ENCODE measurements at regions not wholly inside any gene's neighbourhood (a gene's known extent, or its start where the extent isn't known, plus 50 kb on each side); places are given as distances from the start of the nearest gene placed in this dataset.

DNA sequence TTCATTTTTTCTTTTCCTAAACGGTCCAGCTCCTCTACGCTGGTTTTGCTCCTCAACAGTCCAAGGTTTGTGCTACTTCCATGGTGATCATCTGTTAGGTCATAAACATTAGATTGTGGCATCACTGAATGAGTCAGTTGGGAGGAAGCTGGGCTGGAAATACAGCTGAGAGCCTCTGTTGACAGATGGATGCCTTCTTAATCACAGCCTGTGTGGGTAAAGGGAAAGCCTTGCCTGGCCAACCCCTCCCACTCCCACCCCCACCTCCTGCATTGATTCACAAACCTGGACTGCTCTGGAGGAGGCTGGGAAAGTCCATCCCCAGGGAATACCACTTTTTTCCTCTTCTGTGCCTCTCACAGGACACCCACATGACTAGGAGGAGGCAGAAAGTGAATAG lies 180.6 kb upstream of the CCN2 start:
- H3K4me3 ChIP-seq (ENCODE audit: low read depth, low read length) = no peak overlapping the region
- TF ChIP-seq, protein P1, sequence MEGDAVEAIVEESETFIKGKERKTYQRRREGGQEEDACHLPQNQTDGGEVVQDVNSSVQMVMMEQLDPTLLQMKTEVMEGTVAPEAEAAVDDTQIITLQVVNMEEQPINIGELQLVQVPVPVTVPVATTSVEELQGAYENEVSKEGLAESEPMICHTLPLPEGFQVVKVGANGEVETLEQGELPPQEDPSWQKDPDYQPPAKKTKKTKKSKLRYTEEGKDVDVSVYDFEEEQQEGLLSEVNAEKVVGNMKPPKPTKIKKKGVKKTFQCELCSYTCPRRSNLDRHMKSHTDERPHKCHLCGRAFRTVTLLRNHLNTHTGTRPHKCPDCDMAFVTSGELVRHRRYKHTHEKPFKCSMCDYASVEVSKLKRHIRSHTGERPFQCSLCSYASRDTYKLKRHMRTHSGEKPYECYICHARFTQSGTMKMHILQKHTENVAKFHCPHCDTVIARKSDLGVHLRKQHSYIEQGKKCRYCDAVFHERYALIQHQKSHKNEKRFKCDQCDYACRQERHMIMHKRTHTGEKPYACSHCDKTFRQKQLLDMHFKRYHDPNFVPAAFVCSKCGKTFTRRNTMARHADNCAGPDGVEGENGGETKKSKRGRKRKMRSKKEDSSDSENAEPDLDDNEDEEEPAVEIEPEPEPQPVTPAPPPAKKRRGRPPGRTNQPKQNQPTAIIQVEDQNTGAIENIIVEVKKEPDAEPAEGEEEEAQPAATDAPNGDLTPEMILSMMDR (IDR thresholded peaks at IDR 0.05; ENCODE audit: insufficient read depth, low read length, missing control alignments) = no peak
- POLR2A ChIA-PET = interaction anchor here (1.1 to 2.4 kb wide), 5 partner anchors 16 to 184 kb away, joined by 4 to 26 read pairs (median 7); partner anchors contain the start of gene CCN2
- DNase-seq (ENCODE audit: low read depth, low spot score) = peak; percentile 99
- CTCF ChIA-PET = interaction anchor here (1.4 kb wide), 1 partner anchor 148 kb away, joined by 3 read pairs; no protein-coding TSS in a partner anchor

DNA sequence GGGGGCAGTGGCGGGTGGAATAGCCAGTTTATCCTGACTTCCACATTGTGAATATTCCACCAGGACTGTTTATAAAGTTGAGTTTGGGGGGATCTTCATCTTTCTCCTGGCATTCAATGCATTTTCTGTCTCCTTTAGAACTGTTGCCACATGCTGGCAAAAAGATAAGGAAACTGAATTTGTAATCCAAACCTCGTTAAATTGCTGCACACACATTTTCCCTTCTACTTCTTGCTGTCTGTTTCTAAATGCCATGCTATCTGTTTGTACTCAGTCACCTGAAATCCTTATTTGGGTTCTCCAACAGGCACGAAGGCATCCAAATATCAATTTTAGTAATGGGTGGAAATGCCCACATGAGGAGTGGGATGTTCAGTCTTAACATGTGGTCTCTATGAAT lies 180.2 kb upstream of the CCN2 start:
- no peak overlapping the region for H3K4me3 ChIP-seq (ENCODE audit: low read depth, low read length)
- TF ChIP-seq, protein P1 (IDR thresholded peaks at IDR 0.05; ENCODE audit: insufficient read depth, low read length, missing control alignments) = no peak
- CTCF ChIA-PET = interaction anchor here (1.4 kb wide), 2 partner anchors 17 to 149 kb away, joined by 3 read pairs; no protein-coding TSS in a partner anchor
- DNase-seq (ENCODE audit: low read depth, low spot score) = no peak
- POLR2A ChIA-PET = interaction anchor here (1.1 to 2.4 kb wide), 5 partner anchors 16 to 183 kb away, joined by 4 to 26 read pairs (median 7); partner anchors contain the start of gene CCN2

DNA sequence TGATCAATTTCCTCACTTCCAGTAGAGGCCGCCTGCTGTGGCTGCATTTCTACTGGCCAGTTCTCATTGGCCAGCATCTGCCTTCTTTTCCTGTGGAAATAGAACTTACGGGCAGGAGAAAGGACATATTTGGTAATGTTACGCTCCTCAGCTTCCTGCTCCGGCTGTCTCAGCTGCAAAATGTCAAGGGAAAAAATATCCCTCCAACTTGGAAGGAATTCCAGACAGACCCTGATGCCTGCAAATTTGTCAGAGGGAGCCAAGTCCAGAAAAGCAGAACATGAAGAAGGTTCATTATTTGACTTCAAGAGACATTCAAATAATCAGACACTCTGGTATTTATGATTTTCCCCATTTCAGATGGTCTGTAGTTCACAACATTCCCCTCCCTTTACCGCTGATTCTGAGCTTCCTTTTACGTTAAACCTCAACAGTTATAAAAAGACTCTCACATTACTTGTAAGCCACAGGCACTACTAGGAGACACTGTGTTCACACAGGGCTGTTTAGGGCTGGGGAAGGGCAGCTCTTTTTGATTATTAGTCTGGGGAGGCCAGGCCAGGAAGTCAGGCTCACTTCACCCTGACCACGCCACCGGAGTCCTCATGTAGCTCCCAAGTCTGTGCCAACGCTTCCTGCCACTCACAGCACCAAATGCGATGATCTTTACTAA lies 179.6 kb upstream of the CCN2 start:
- TF ChIP-seq, protein P1 (IDR thresholded peaks at IDR 0.05; ENCODE audit: insufficient read depth, low read length, missing control alignments) = no peak
- no peak for DNase-seq (ENCODE audit: low read depth, low spot score)
- H3K4me3 ChIP-seq (ENCODE audit: low read depth, low read length) = no peak overlapping the region
- ChIA-PET POLR2A (interaction anchor here (1.1 to 2.4 kb wide), 3 partner anchors 46 to 183 kb away, joined by 4 to 26 read pairs (median 24); partner anchors contain the start of gene CCN2), CTCF (interaction anchor here (0.8 to 1.4 kb wide), 3 partner anchors 17 to 149 kb away, joined by 3 read pairs; no protein-coding TSS in a partner anchor)

DNA sequence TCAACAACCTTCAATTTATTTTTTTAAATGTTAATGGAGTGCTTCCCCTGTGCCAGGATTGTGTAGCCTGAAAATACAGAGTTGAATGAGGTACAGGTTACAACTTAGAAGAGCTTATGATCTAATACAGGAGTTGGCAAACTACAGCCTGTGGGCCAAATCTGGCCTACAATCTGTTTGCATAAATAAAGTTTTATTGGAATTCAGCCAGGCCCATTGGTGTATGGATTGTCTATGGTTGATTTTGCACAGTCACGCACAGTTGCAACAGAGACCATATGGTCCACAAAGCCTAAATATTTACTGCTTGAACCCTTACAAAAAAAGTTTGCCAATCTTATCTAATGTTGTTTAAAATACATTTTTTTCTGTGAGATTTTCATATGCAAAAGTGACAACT lies 177.3 kb upstream of the CCN2 start:
- H3K4me3 ChIP-seq (ENCODE audit: low read depth, low read length) = no peak overlapping the region
- POLR2A ChIA-PET = no interaction called here
- no peak for DNase-seq (ENCODE audit: low read depth, low spot score)
- CTCF ChIA-PET = interaction anchor here (0.6 kb wide), 1 partner anchor 16 kb away, joined by 3 read pairs; no protein-coding TSS in a partner anchor
- TF ChIP-seq, protein P1 (IDR thresholded peaks at IDR 0.05; ENCODE audit: insufficient read depth, low read length, missing control alignments) = no peak

DNA sequence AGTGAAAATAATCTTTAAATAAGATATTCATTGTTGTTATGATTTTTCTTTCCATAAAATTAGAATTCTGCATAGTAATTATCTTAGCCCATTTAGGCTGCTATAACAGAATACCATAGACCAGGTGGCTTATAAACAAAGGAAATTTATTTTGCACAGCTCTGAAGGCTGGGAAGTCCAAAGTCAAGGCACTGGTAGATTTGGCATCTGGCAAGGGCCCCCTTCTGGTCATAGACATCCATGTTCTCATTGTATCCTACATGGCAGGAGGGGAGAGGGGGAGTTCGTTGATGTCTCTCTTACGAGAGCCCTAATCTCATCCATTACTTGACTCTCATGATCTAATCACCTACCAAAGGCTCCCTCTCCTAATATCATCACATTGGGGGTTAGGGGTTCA lies 175.0 kb upstream of the CCN2 start:
- ChIA-PET POLR2A (no interaction called here), CTCF (no interaction called here)
- DNase-seq (ENCODE audit: low read depth, low spot score) = no peak

DNA sequence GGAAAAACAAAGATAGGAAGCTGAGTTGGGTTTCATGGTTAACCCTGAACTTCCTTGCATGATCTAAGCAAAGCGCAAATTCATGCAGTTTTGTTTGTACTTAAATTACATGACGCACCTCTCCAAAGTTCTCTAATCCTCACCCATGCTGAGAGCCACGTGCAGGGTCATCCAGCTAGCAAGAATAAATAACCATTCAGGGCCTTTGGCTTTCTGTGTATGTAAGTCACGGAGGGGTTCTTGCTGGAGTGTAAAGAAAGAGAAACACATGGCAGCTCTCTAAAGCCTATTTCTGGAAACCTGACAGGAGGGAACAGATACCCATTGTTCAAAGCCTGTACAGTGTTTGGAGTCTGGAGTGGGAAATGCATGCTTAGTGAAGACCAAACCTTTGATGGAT lies 171.7 kb upstream of the CCN2 start:
- TF ChIP-seq, protein P1 (IDR thresholded peaks at IDR 0.05; ENCODE audit: insufficient read depth, low read length, missing control alignments) = no peak
- CTCF ChIA-PET = interaction anchor here (0.8 to 1.4 kb wide), 3 partner anchors 95 to 213 kb away, joined by 3 to 4 read pairs (median 3); no protein-coding TSS in a partner anchor
- peak; percentile 81 for DNase-seq (ENCODE audit: low read depth, low spot score)
- POLR2A ChIA-PET = interaction anchor here (0.7 to 1.5 kb wide), 2 partner anchors 172 to 1593 kb away, joined by 3 to 13 read pairs; partner anchors contain the start of gene CCN2
- H3K4me3 ChIP-seq (ENCODE audit: low read depth, low read length) = no peak overlapping the region

More for the DNA sequence above, 175.0 kb upstream of the CCN2 start:
- TF ChIP-seq, protein P1 (IDR thresholded peaks at IDR 0.05; ENCODE audit: insufficient read depth, low read length, missing control alignments) = no peak
- no peak overlapping the region for H3K4me3 ChIP-seq (ENCODE audit: low read depth, low read length)

All from AG04449 (cell line).